GM21576 (cell line): ENCODE measurements at regions not wholly inside any gene's neighbourhood (a gene's known extent, or its start where the extent isn't known, plus 50 kb on each side); places are given as distances from the start of the nearest gene placed in this dataset.

Experiments
- ATAC-seq: cut with Tn5 transposase; IDR thresholded peaks from one replicate; pipeline ENCODE4 v1.9.1; 2021; ENCODE audit warnings: mild to moderate bottlenecking, moderate library complexity; ENCODE audit not compliant: unreplicated experiment

- no peak for ATAC-seq
These were observed 230.3 kb downstream of the SUDS3 start for GRCh38 chr12:118606690-118607089.

- ATAC-seq = no peak
These were observed 231.5 kb downstream of the SUDS3 start for GRCh38 chr12:118607831-118608230.

- ATAC-seq = no peak
These were observed 232.5 kb downstream of the SUDS3 start for GRCh38 chr12:118608770-118609344.

GRCh38 chr12:118611295-118611694 lies 234.9 kb downstream of the SUDS3 start:
- ATAC-seq = no peak

- no peak for ATAC-seq
These were observed 235.4 kb downstream of the SUDS3 start for GRCh38 chr12:118611770-118612169.

- no peak for ATAC-seq
These were observed 241.5 kb downstream of the SUDS3 start for GRCh38 chr12:118617611-118618450.

GRCh38 chr12:118618695-118619094 lies 242.3 kb downstream of the SUDS3 start:
- ATAC-seq = no peak

- no peak for ATAC-seq
These were observed 248.8 kb downstream of the SUDS3 start for GRCh38 chr12:118625050-118625675.

GRCh38 chr12:118633071-118633470 lies 256.7 kb downstream of the SUDS3 start:
- ATAC-seq = no peak

GRCh38 chr12:118635276-118635675 lies 258.9 kb downstream of the SUDS3 start:
- ATAC-seq = no peak

GRCh38 chr12:118637767-118638370 lies 261.5 kb downstream of the SUDS3 start:
- no peak for ATAC-seq

GRCh38 chr12:118641249-118641648 lies 264.9 kb downstream of the SUDS3 start:
- no peak for ATAC-seq

GRCh38 chr12:118645219-118645618 lies 268.9 kb downstream of the SUDS3 start:
- ATAC-seq = no peak

GRCh38 chr12:118649765-118650585 lies 273.6 kb downstream of the SUDS3 start:
- ATAC-seq = no peak

GRCh38 chr12:118650586-118650960 lies 274.2 kb downstream of the SUDS3 start:
- ATAC-seq = no peak

- no peak for ATAC-seq
These were observed 275.1 kb downstream of the SUDS3 start for GRCh38 chr12:118651487-118651886.

GRCh38 chr12:118655588-118655987 lies 279.2 kb downstream of the SUDS3 start:
- ATAC-seq = no peak

- no peak for ATAC-seq
These were observed 300.9 kb upstream of the SRRM4 start for GRCh38 chr12:118680356-118680963.

- ATAC-seq = peak; percentile 77
These were observed 298.7 kb upstream of the SRRM4 start for GRCh38 chr12:118682656-118683055.

GRCh38 chr12:118685983-118686607 lies 295.2 kb upstream of the SRRM4 start:
- no peak for ATAC-seq
